ENCODE measurements at regions not wholly inside any gene's neighbourhood (a gene's known extent, or its start where the extent isn't known, plus 50 kb on each side); places are given as distances from the start of the nearest gene placed in this dataset.

DNA sequence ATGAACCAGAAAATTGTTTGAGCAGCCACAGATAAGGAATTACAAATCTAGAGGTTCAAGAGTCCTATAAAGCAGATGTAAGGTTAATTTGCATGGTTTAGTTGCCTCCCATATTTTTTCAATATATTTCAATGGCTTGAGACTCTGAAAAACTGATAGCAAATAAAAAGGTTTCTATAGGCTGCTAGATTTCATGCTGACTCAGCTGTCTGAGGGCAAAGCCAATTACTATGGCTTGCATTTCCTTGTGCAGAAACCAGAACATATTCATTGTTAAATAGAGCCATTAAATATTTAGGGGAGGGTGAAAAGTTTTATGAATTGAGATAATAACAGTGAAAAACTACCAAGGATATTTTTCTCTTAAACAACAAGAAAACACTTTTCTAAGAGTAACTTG lies 278.1 kb upstream of the CADM2 start:
- peak; percentile 36 for DNase-seq

DNA sequence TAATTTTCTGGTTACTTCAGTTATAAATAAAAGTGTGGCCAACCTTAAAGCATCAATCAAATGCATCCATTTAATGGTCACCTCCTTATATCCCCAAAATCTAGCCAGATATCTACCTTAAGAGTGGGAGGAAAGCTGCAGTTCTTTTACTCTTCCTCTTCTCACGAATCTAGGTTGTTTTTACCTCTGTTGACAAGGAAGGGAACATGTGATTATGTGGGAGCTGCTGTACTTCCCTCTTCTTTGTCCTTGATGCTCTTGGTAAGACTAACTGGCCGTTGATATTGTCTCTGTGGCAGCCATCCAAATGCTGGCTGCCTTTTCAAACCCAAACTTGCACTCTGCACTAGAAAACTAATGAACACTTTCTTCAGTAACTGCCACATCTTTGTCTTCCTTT lies 275.3 kb upstream of the CADM2 start:
- DNase-seq: peak; percentile 72

DNA sequence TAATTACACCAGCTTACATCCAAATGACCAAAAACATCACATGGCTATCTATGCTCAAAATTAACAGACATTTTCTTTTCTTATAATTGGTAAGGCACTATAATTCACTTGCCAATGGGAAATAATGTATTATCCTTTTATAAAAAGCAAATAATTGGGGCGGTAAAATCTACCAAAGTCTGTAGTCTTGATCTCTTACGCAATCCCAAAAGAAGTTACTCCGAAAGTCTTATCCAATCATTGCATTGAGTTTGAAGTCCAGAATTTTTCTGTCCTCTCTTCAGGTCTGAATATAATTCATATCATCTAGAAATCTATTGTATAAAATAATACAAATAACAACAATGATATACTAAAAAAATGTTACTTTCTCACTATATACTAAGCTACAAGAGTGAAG lies 273.3 kb upstream of the CADM2 start:
- DNase-seq: no peak

- no peak for DNase-seq
Observed at GRCh38 chr3:84692261-84692660, 266.5 kb upstream of the CADM2 start.

DNA sequence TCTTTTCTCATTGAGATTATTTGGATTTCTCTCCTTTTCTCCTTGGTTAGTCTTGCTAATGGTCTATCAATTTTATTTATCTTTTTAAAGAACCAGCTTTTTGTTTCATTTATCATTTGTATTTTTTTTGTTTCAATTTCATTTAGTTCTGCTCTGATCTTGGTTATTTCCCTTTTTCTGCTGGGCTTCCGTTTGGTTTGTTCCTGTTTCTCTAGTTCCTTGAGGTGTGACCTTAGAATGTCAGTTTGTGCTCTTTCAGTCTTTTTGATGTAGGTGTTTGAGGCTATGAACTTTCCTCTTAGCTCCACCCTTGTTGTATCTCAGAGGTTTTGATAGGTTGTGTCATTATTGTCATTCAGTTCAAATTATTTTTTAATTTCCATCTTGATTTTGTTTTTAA lies 248.5 kb upstream of the CADM2 start:
- peak; percentile 65 for DNase-seq

GRCh38 chr3:84717894-84718293 lies 240.9 kb upstream of the CADM2 start:
- DNase-seq: no peak

DNA sequence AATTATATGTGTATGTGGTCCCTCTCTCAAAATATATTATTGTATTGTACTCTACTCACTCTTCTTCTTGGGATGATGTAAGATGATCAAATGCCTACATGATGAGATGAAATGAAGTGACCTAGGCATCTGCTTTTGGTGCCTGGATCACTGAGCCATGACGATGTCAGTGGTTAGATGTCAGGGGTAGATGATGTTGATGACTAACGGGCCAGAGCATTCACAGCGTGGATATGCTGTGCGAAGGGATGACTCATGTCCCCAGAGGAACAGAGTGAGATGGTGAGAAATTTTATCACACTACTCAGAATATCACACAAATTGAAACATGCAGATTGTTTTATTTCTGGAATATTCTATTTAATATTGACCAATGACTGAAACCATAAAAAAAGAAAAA lies 233.9 kb upstream of the CADM2 start:
- peak; percentile 64 for DNase-seq

DNA sequence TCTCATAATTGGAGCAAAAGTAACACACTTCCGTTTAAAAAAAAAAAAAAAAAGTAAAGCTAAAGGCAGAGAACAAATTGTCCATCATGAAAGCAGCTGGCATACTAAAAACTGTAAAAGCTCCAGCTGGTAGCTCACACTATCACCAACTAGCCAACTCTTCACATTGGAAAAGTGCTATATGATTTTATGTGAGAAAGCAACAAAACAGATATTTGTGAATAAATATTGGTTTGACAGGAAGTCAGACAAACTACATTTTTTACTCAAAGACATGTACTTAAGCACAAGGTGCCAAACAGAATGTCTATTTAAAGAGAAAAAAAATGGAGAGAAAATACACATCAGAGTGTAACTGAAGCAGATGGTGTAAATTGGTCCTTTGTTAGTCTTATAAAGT lies 231.2 kb upstream of the CADM2 start:
- no peak for DNase-seq

DNA sequence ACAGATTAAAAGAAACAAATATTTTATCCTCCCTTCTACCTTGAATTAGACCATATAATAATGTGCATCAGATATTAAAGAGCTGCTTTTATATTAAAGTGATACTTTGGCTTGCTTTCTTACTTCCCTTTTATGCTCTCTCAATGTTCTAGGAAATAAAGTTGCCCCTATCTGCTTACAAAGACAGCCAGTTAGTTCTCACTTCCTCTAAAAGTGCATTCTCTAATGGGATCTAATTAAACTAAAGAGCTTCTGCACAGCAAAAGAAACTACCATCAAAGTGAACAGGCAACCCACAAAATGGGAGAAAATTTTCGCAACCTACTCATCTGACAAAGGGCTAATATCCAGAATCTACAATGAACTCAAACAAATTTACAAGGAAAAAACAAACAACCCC lies 224.1 kb upstream of the CADM2 start:
- DNase-seq: peak; percentile 43

DNA sequence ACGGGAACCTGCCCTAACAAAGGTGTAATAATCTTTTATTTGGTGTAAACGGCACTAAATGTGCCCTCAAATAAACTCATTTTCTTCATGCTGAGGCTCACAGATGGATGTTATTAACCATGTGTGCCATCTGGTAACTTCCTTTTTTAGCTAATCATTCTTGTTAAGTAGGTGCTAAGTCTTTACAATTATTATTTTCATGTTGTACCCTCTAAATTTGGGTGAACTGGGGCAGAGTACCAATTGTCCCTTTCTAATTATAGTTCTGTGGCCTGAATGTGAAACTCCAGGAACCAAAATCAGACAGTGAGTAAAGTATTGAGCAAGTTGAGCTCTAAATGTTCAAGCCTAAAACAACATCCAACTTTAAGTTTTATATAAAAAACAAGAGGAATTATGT lies 220.7 kb upstream of the CADM2 start:
- no peak for DNase-seq

GRCh38 chr3:84742915-84743425 lies 215.8 kb upstream of the CADM2 start:
- DNase-seq: no peak

- DNase-seq: no peak
Observed at GRCh38 chr3:84744130-84744529, 214.7 kb upstream of the CADM2 start.

DNA sequence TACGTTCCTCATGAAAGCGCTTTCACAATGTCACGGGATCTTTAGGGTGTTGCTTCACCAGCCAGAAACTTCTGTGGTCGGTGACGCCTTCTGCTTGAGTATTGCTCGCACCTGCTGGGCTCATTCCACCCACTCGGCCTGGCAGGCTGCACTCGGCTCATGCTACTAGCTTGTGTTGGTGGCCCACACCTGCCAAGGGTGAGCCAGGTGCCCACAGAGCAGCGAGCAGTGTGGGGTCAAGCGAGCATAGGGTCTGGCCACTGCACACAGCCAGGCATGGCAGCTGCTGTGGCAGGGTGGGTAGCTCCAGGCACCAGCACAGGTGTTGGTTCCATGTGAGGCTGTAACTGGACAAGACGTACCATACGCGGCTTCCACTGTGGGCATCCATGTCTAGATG lies 202.9 kb upstream of the CADM2 start:
- DNase-seq: no peak

- no peak for DNase-seq
Observed at GRCh38 chr3:84759361-84759760, 199.4 kb upstream of the CADM2 start.

DNA sequence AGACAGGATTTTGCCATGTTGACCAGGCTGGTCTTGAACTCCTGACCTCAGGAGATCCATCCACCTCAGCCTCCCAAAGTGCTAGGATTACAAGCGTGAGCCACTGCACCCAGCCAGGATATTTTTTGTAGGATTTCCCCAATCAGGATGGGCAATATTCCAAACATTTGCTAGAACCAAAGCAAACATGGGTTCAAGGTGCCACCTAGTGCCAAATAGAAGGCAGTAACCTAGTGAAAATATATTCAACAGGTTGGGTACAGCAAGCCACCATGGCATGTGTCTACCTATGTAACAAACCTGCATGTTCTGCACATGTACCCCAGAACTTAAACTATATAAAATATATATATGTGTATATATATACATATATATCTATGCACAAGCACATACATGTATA lies 185.9 kb upstream of the CADM2 start:
- peak; percentile 4 for DNase-seq

- DNase-seq: no peak
Observed at GRCh38 chr3:84783281-84783680, 175.5 kb upstream of the CADM2 start.

DNA sequence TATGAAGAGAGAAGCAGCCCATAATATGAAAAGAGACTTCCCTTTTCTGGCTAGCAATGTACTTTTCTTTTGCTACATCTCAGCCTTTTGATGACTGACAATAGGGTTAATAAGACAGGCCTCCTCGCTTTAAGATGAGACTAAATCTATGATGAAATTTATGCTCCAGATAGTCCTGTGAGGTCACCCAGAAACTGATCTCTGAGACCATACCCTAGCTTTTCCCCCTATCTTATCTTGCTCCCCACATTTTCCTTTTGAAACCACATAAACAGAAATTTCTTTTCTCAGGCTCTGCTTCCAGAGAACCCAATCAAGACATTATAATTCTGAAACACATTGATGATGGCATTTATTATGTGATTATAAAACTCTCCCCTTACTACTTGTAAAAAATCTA lies 168.8 kb upstream of the CADM2 start:
- DNase-seq: peak; percentile 80

GRCh38 chr3:84806958-84807357 lies 151.8 kb upstream of the CADM2 start:
- DNase-seq: no peak

DNA sequence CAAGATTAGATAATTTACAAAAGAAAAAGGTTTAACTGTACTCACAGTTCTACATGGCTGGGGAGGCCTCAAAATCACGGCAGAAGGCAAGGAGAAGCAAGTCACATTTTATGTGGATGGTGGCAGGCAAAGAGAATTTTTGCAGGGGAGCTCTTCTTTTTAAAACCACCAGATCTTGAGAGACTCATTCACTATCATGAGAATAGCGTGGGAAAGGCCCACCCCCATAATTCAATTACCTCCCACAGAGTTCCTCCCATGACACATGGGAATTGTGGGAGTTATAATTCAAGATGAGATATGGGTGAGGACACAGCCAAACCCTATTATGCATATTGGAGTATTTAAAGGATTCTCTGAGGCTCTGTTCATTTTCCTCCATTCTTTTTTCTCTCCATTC lies 138.7 kb upstream of the CADM2 start:
- no peak for DNase-seq

- no peak for DNase-seq
Observed at GRCh38 chr3:84820906-84821305, 137.9 kb upstream of the CADM2 start.

- no peak for DNase-seq
Observed at GRCh38 chr3:84825817-84826216, 133.0 kb upstream of the CADM2 start.

DNA sequence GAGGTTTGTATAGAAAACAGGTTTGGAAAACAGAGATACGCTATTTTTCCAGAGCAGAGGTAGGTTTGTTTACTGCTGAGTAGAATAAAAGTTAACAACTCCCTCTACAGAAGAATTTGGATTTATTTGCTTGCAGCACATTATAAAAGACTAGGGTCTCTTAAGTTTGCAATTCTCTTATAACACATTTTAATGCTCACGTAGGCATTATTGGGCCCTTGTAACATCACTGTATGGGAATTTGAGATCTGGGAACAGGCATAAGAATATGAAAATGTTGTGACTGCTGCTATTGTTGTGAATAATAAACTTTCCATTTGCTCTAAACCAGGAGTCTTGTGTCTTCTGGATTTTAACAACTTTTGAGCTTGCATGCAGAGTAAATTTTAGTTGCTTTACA lies 128.3 kb upstream of the CADM2 start:
- no peak for DNase-seq

DNA sequence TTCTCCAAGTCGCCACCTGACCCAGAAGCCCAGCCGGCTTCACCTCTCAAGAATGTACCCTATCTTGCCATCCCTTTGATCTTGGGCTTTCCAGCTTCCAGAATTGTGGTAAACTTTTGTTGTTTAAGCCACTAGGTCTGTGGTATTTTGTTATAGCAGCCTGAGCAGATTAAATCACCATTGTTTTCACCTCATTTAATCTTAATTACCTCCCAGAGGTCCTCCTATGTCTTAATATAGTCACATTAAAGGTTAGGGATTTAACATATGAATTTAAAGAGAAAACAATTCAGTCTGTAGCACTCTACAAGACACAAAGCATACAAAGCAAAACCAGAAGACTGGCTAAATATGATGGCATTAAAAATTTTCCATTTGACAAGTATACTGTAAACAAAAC lies 123.4 kb upstream of the CADM2 start:
- DNase-seq: no peak

DNA sequence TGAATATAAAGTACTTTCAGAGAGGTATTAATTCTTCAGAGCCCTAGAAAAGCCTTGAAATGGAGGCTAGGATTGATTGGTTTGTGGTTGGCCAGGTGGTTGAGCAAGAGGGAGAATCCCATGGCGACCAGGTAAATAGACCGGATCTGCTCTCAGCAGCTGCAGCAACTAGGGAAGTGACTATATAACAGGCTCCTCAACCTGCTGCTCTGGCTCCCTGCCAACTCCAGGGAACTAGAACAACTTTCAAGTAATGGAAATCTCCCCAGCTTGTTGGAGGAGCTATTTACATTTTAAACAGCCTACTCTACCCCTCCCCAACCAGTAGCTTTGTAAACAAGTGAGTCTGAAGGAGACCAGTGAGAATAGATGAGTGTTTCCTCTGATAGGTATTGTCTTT lies 121.8 kb upstream of the CADM2 start:
- no peak for DNase-seq

GRCh38 chr3:84877092-84877491 lies 81.7 kb upstream of the CADM2 start:
- no peak for DNase-seq

GRCh38 chr3:84881288-84881687 lies 77.5 kb upstream of the CADM2 start:
- no peak for DNase-seq
